Tibial artery (tissue), 4 donors: ENCODE measurements at regions not wholly inside any gene's neighbourhood (a gene's known extent, or its start where the extent isn't known, plus 50 kb on each side); places are given as distances from the start of the nearest gene placed in this dataset.
A peak's percentile ranks its signal among the peaks of the same experiment; 100 is the strongest.

ENCODE experiments used
- DNase-seq, 2 donors: peaks; one replicate each; pipeline ENCODE4 v3.0.0-alpha.2; 2019
- H3K27ac ChIP-seq, 2 donors: fragments of 200-600 bp; sonication (generic) in 1 of 2; 1 replicate in 1 of 2; 2 replicates in 1 of 2; pipeline ENCODE4 v1.5.1; 2018 to 2019; ENCODE audit warnings: mild to moderate bottlenecking in 1 of 2
- H3K27me3 ChIP-seq, 2 donors: fragments of 200-600 bp; sonication (generic) in 1 of 2; one replicate each; pipeline versions ENCODE4 v1.5.1 to v1.6.0; 2016 to 2019
- H3K36me3 ChIP-seq, 3 donors: fragments of 200-600 bp; sonication (generic) in 2 of 3; one replicate each; pipeline ENCODE4 v1.5.1; 2016 to 2019; ENCODE audit warnings: mild to moderate bottlenecking in 2 of 3
- H3K4me1 ChIP-seq, 4 donors: fragments of 200-600 bp; sonication (generic) in 2 of 4; 1 replicate in 3 of 4; 2 replicates in 1 of 4; pipeline ENCODE4 v1.5.1; 2016 to 2019
- H3K4me3 ChIP-seq, 2 donors: fragments of 200-600 bp; sonication (generic) in 1 of 2; 1 replicate in 1 of 2; 2 replicates in 1 of 2; pipeline ENCODE4 v1.5.1; 2018 to 2019; ENCODE audit warnings: mild to moderate bottlenecking in 2 of 2
- H3K9me3 ChIP-seq, 3 donors: fragments of 200-600 bp; sonication (generic) in 1 of 3; one replicate each; pipeline ENCODE4 v1.5.1; 2016 to 2019
- CTCF ChIP-seq, 2 experiments: fragments of 200-600 bp in 1 of 2; fragments of 450-650 bp in 1 of 2; IDR thresholded peaks; one replicate each; pipeline ENCODE4 v1.5.1; 2017 to 2019; ENCODE audit warnings: antibody characterized with exemption in 2 of 2, mild to moderate bottlenecking in 1 of 2, moderate library complexity in 1 of 2
- intact Hi-C: fragments of 100-400 bp; cut with DNase I; formaldehyde crosslinking; loops from one replicate; pipeline ENCODE4 v1.15.0; 2023; ENCODE audit warnings: low total_unique reads

GRCh38 chr22:40118979-40119378, 58.7 kb upstream of the TNRC6B start:
- DNase-seq = no peak
- no peak overlapping the region for H3K4me3 ChIP-seq
- no peak for TF ChIP-seq CTCF (IDR thresholded peaks at IDR 0.05)
- H3K27me3 ChIP-seq = no peaks in the 10 kb centered on the region
- H3K9me3 ChIP-seq = no peaks in the 10 kb centered on the region
- no peak overlapping the region for H3K27ac ChIP-seq
- peaks cover 0 to 11% (median 3%) of the 10 kb centered on the region in 4 donors for H3K4me1 ChIP-seq
- intact Hi-C loops = no loop called here
- H3K36me3 ChIP-seq = peaks cover 0 to 14% (median 0%) of the 10 kb centered on the region in 3 donors

GRCh38 chr22:40120848-40121247, 56.9 kb upstream of the TNRC6B start:
- Histone ChIP-seq H3K27ac (no peak overlapping the region), H3K27me3 (no peaks in the 10 kb centered on the region), H3K36me3 (peaks cover 0 to 22% (median 0%) of the 10 kb centered on the region in 3 donors), H3K4me3 (no peak overlapping the region), H3K4me1 (peaks cover 0 to 20% (median 5%) of the 10 kb centered on the region in 4 donors), H3K9me3 (no peaks in the 10 kb centered on the region)
- intact Hi-C loops = no loop called here
- no peak for DNase-seq
- no peak for TF ChIP-seq CTCF (IDR thresholded peaks at IDR 0.05)

GRCh38 chr22:40121461-40121860, 56.3 kb upstream of the TNRC6B start:
- DNase-seq = no peak
- intact Hi-C loops = no loop called here
- Histone ChIP-seq H3K9me3 (no peaks in the 10 kb centered on the region), H3K4me1 (peaks cover 0 to 20% (median 5%) of the 10 kb centered on the region in 4 donors), H3K27ac (no peak overlapping the region), H3K4me3 (no peak overlapping the region), H3K27me3 (no peaks in the 10 kb centered on the region), H3K36me3 (peaks cover 0 to 22% (median 0%) of the 10 kb centered on the region in 3 donors)
- no peak for TF ChIP-seq CTCF (IDR thresholded peaks at IDR 0.05)

- no peak for DNase-seq
- TF ChIP-seq CTCF (IDR thresholded peaks at IDR 0.05) = no peak
- H3K9me3 ChIP-seq = no peaks in the 10 kb centered on the region
- H3K4me1 ChIP-seq = peaks cover 0 to 20% (median 5%) of the 10 kb centered on the region in 4 donors
- no peak overlapping the region for H3K27ac ChIP-seq
- H3K4me3 ChIP-seq = no peak overlapping the region
- H3K27me3 ChIP-seq = no peaks in the 10 kb centered on the region
- intact Hi-C loops = no loop called here
- peaks cover 4 to 31% (median 4%) of the 10 kb centered on the region in 3 donors for H3K36me3 ChIP-seq
Measured at GRCh38 chr22:40122792-40123191, 54.9 kb upstream of the TNRC6B start.

GRCh38 chr22:40123387-40123786, 54.3 kb upstream of the TNRC6B start:
- Histone ChIP-seq H3K4me3 (no peak overlapping the region), H3K4me1 (peaks cover 0 to 20% (median 5%) of the 10 kb centered on the region in 4 donors), H3K36me3 (peaks cover 9 to 37% (median 10%) of the 10 kb centered on the region in 3 donors), H3K9me3 (no peaks in the 10 kb centered on the region), H3K27me3 (no peaks in the 10 kb centered on the region), H3K27ac (no peak overlapping the region)
- intact Hi-C loops = no loop called here
- peak in 1 of 2 donors; percentile 23 for DNase-seq
- no peak for TF ChIP-seq CTCF (IDR thresholded peaks at IDR 0.05)
